A673 (cell line): ENCODE measurements at regions not wholly inside any gene's neighbourhood (a gene's known extent, or its start where the extent isn't known, plus 50 kb on each side); places are given as distances from the start of the nearest gene placed in this dataset.

Experiments
- EZH2 ChIP-seq: fragments of 200-600 bp; sonication (generic); IDR thresholded peaks from 2 replicates; pipeline ENCODE4 v1.6.1; 2017; ENCODE audit warnings: borderline replicate concordance, low read depth, mild to moderate bottlenecking, mixed read lengths, antibody characterized with exemption, low read length; ENCODE audit not compliant: poor library complexity, severe bottlenecking
- TF ChIP-seq, protein P1 (sequence below): fragments of 300-800, 200-600 bp; sonication (generic); conservative IDR thresholded peaks from 2 replicates; pipeline ENCODE4 v1.5.1; 2017; ENCODE audit warnings: low read depth, mild to moderate bottlenecking, antibody characterized with exemption, low read length, moderate library complexity, mixed read lengths

DNA sequence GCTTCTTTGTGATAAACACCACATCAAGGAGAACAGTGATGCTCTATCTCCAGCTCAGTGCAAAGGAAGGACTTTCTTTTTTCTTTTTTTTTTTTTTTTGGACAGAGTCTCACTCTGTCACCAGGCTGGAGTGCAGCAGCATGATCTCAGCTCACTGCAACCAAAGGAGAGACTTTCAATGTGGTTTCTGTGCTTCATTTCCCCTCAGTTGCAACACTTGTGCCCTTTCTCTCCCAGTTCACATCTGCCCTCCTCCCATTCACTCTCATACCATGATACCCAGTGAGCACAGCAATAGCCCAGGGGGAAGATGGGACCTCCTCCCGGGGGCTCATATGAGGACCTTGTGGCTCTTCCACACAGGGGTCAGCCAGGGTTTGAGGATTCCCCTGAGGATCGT is 110.0 kb downstream of the MTRR start:
- TF ChIP-seq, protein P1, sequence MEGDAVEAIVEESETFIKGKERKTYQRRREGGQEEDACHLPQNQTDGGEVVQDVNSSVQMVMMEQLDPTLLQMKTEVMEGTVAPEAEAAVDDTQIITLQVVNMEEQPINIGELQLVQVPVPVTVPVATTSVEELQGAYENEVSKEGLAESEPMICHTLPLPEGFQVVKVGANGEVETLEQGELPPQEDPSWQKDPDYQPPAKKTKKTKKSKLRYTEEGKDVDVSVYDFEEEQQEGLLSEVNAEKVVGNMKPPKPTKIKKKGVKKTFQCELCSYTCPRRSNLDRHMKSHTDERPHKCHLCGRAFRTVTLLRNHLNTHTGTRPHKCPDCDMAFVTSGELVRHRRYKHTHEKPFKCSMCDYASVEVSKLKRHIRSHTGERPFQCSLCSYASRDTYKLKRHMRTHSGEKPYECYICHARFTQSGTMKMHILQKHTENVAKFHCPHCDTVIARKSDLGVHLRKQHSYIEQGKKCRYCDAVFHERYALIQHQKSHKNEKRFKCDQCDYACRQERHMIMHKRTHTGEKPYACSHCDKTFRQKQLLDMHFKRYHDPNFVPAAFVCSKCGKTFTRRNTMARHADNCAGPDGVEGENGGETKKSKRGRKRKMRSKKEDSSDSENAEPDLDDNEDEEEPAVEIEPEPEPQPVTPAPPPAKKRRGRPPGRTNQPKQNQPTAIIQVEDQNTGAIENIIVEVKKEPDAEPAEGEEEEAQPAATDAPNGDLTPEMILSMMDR = no peak
- no peak for TF ChIP-seq EZH2
